Glutamatergic neuron (in vitro differentiated cells): ENCODE measurements at regions not wholly inside any gene's neighbourhood (a gene's known extent, or its start where the extent isn't known, plus 50 kb on each side); places are given as distances from the start of the nearest gene placed in this dataset.

Experiments
- DNase-seq: peaks from one replicate; pipeline ENCODE4 v3.0.0; 2022
- H3K27ac Mint-ChIP-seq: one replicate; pipeline ENCODE4 v1.8.0; 2020; ENCODE audit warnings: mild to moderate bottlenecking, mixed read lengths, inconsistent platforms; ENCODE audit not compliant: unreplicated experiment
- H3K27me3 Mint-ChIP-seq: one replicate; pipeline ENCODE4 v1.8.0; 2020; ENCODE audit warnings: mild to moderate bottlenecking, moderate library complexity, mixed read lengths, inconsistent platforms; ENCODE audit not compliant: unreplicated experiment
- H3K36me3 Mint-ChIP-seq: one replicate; pipeline ENCODE4 v1.8.0; 2020; ENCODE audit warnings: mild to moderate bottlenecking, mixed read lengths, inconsistent platforms; ENCODE audit not compliant: unreplicated experiment
- H3K4me1 Mint-ChIP-seq: one replicate; pipeline ENCODE4 v1.8.0; 2020; ENCODE audit warnings: mild to moderate bottlenecking, low read depth, mixed read lengths, inconsistent platforms; ENCODE audit not compliant: unreplicated experiment
- H3K4me3 Mint-ChIP-seq: one replicate; pipeline ENCODE4 v1.8.0; 2020; ENCODE audit warnings: mild to moderate bottlenecking, mixed read lengths, inconsistent platforms; ENCODE audit not compliant: unreplicated experiment
- H3K9me3 Mint-ChIP-seq: one replicate; pipeline ENCODE4 v1.8.0; 2020; ENCODE audit warnings: mild to moderate bottlenecking, moderate library complexity, mixed read lengths, inconsistent platforms; ENCODE audit not compliant: unreplicated experiment
- TF ChIP-seq, protein P1 (sequence below): fragments of 200-600 bp; sonication (generic); IDR thresholded peaks from one replicate; pipeline ENCODE4 v1.5.0; 2021; ENCODE audit not compliant: partially characterized antibody, unreplicated experiment

DNA sequence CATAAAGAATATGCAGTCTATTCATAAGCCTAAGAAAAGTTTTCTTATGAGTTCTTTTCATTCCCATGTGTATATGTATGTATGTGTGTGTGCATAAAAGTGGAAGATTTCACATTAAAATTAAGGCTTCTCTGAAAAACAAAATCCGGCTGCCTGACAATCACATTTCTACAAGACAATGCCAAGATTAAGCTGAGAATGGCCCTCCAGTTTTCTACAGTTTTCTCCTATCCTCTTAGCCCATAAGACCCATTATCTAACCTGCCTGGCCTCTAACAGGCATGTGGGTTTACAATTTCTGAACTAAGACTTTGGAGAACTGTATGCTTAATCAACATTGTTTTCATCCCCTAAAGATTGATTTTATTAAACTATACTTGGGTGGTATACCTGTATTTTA, 446.0 kb upstream of the SEMA3A start:
- Mint-ChIP-seq H3K27me3 (peaks cover 3% of the 10 kb centered on the region), H3K4me3 (no peak overlapping the region), H3K27ac (no peak overlapping the region), H3K4me1 (no peaks in the 10 kb centered on the region), H3K9me3 (no peaks in the 10 kb centered on the region), H3K36me3 (peaks cover under 1% of the 10 kb centered on the region)
- no peak for DNase-seq
- TF ChIP-seq, protein P1, sequence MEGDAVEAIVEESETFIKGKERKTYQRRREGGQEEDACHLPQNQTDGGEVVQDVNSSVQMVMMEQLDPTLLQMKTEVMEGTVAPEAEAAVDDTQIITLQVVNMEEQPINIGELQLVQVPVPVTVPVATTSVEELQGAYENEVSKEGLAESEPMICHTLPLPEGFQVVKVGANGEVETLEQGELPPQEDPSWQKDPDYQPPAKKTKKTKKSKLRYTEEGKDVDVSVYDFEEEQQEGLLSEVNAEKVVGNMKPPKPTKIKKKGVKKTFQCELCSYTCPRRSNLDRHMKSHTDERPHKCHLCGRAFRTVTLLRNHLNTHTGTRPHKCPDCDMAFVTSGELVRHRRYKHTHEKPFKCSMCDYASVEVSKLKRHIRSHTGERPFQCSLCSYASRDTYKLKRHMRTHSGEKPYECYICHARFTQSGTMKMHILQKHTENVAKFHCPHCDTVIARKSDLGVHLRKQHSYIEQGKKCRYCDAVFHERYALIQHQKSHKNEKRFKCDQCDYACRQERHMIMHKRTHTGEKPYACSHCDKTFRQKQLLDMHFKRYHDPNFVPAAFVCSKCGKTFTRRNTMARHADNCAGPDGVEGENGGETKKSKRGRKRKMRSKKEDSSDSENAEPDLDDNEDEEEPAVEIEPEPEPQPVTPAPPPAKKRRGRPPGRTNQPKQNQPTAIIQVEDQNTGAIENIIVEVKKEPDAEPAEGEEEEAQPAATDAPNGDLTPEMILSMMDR, result no peak

DNA sequence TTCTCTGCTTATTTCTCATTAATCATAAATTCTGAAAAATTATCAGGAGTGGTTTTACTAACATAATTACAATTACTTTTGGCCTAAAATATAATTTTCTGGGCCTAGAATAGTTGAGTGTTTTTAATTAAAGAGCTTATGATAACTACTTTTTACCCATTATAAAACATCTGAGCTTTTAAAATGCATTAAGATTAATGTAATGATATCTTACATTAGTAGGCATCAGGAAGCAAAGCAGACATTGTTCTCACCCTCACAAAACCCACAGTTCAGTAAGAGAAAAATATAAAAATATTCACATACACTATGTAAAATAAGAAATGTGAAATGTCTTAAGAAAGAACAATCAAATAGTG, 443.7 kb upstream of the SEMA3A start:
- peaks cover 1% of the 10 kb centered on the region for H3K9me3 Mint-ChIP-seq
- no peak overlapping the region for H3K4me3 Mint-ChIP-seq
- no peaks in the 10 kb centered on the region for H3K4me1 Mint-ChIP-seq
- no peak overlapping the region for H3K27ac Mint-ChIP-seq
- H3K27me3 Mint-ChIP-seq, result peaks cover 3% of the 10 kb centered on the region
- peaks cover 10% of the 10 kb centered on the region for H3K36me3 Mint-ChIP-seq
- DNase-seq, result no peak
- TF ChIP-seq, protein P1, result no peak

DNA sequence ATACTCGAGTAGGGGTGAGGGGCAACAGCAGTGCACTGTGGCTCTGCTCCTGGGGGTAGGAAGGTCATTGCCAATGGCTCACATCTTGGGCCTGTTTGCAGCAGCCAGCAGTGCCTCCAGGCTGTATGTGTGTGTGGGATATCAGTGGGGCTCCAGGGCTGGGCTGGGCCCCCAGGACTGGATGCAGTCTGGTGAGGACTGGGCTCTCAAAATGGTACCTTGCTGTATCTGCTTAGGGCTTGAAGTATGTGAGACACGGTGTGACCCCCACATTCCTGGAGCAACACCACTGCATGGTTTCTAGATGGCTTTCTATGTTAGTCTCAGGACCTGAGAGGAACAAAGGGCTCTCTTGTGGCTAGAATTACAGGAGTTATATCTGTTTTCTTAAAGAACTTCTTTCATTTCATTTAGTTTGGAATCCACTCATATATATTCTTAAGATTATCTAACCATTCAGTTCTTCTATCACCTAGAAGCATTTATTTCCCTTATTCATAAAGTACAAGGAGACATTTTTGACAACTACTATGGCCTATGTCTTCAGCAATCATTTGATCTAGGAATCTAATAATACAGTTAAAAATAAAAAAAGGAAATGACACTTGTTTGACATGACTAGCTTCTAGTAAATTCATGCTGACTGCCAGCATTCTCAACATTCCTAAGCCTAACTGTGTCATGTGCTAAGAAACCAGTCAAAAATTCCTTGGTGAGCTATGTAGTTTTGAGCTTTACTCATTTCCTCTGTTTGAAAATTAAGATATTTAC, 443.2 kb upstream of the SEMA3A start:
- Mint-ChIP-seq H3K27ac (no peak overlapping the region), H3K36me3 (peaks cover 16% of the 10 kb centered on the region), H3K4me3 (no peak overlapping the region), H3K4me1 (no peaks in the 10 kb centered on the region), H3K9me3 (peaks cover 1% of the 10 kb centered on the region), H3K27me3 (peaks cover 3% of the 10 kb centered on the region)
- DNase-seq, result no peak
- TF ChIP-seq, protein P1, result no peak

DNA sequence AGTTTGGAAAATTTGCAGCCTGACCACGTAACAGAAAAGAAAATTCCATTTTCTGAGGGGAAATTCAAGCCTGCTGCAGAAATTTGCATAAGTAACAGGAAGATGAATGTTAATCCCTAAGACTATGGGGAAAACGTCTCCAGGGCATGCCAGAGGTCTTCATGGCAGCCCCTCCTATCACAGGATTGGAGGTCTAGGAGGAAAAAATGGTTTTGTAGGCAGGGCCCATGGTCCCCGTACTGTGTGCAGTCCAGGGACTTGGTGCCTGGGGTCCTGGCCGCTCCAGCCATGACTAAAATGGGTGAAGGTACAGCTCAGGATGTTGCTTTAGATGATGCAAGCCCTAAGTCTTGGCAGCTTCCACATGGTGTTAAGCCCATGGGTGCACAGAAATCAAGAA, 437.3 kb upstream of the SEMA3A start:
- Mint-ChIP-seq H3K27me3 (no peaks in the 10 kb centered on the region), H3K4me1 (no peaks in the 10 kb centered on the region), H3K4me3 (no peak overlapping the region), H3K36me3 (peaks cover 17% of the 10 kb centered on the region), H3K27ac (no peak overlapping the region), H3K9me3 (peaks cover 1% of the 10 kb centered on the region)
- no peak for DNase-seq
- TF ChIP-seq, protein P1, result no peak

DNA sequence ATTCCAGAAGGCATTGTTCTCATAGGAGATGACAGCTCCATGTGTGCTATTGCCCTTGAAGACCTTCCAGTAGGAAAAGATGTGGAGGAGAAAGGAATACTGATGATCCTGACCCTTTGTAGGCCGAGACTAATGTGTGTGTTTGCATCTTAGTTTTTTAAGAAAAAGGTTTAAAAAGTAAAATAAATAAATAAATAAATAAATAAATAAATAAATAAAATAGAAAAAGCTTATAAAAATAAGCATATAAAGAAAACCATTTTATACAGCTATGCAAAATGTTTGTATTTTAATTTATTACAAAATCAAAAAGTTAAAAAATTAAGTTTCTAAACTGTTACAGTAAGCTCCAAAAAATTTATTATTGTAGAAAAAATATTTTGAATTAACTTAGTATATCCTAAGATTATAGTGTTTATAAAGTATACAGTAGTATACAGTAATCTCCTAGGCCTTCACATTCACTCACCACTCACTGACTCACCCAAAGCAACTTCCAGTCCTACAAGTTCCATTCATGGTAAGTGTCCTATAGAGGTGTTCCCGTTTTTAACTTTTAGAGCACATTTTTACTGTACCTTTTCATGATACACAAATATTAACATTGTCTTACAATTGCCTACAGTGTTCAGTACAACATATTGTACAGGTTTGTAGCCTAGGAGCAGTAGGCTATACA, 435.2 kb upstream of the SEMA3A start:
- peaks cover 1% of the 10 kb centered on the region for H3K9me3 Mint-ChIP-seq
- no peaks in the 10 kb centered on the region for H3K27me3 Mint-ChIP-seq
- no peak overlapping the region for H3K4me3 Mint-ChIP-seq
- H3K27ac Mint-ChIP-seq, result no peak overlapping the region
- DNase-seq, result no peak
- peaks cover 9% of the 10 kb centered on the region for H3K36me3 Mint-ChIP-seq
- no peaks in the 10 kb centered on the region for H3K4me1 Mint-ChIP-seq
- TF ChIP-seq, protein P1, result no peak
